ENCODE measurements at regions not wholly inside any gene's neighbourhood (a gene's known extent, or its start where the extent isn't known, plus 50 kb on each side); places are given as distances from the start of the nearest gene placed in this dataset.

DNA sequence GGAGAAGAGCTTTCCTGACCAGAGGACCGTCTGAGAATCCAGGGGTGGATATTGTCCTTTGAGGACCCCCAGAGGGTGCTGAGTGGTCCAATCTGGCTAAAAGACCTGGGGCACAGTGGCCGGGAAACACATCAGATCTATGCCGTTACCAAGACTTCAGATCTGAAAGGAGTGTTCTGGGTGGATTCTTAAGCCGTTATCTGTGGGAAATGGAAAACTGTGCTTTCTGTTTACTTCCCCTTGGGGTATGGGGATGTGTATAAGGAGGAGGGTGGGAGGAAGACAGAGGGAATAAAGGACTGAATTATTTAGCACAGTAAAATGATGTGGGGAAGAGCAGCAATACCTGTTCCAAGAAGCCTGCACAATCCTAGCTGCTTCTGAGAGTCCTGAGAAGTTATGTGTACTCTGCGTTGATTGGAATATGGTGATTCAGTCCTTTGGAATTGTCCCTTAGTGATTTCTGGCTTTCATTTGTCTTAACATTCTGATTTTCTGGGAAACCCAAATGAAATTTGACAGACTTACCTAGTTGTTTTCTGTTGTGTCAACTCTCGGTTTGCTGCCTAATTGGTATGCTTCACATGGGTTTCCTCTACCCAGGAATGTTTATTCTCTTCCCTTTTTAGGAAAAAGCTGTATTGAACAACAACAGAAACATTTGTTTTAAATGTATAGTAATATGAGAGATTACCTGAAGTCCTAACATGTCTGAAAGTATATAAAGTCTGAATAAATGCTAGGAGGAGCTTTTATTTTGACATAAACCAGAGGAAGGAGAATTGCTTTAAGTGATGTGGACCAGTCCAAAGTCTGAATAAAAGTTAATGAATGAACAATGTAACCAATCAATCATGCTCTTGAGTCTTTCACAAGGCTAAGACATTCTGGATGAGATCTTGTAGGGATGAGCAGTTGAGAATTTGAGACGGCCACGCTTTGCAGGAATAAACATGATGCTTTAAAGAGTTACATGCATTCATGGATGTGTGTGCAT, 427.1 kb upstream of the C2CD4B start:
- Histone ChIP-seq H3K4me3 (replicated peaks; ENCODE audit: insufficient read depth, low read length) (no peak overlapping the region), H3K27ac (replicated peaks) (no peak overlapping the region), H3K27me3 (ENCODE audit: insufficient read depth, poor library complexity, severe bottlenecking) (no peaks in the 10 kb centered on the region)
- no peak for TF ChIP-seq GABPA (IDR thresholded peaks at IDR 0.05; ENCODE audit: low read depth)
- TF ChIP-seq REST (IDR thresholded peaks at IDR 0.05; ENCODE audit: insufficient replicate concordance, low read depth): no peak
- no peak for TF ChIP-seq SPI1 (IDR thresholded peaks at IDR 0.05; ENCODE audit: borderline replicate concordance, low read depth)
- TF ChIP-seq, protein P1, sequence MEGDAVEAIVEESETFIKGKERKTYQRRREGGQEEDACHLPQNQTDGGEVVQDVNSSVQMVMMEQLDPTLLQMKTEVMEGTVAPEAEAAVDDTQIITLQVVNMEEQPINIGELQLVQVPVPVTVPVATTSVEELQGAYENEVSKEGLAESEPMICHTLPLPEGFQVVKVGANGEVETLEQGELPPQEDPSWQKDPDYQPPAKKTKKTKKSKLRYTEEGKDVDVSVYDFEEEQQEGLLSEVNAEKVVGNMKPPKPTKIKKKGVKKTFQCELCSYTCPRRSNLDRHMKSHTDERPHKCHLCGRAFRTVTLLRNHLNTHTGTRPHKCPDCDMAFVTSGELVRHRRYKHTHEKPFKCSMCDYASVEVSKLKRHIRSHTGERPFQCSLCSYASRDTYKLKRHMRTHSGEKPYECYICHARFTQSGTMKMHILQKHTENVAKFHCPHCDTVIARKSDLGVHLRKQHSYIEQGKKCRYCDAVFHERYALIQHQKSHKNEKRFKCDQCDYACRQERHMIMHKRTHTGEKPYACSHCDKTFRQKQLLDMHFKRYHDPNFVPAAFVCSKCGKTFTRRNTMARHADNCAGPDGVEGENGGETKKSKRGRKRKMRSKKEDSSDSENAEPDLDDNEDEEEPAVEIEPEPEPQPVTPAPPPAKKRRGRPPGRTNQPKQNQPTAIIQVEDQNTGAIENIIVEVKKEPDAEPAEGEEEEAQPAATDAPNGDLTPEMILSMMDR (IDR thresholded peaks at IDR 0.05; ENCODE audit: insufficient read depth, low read length): no peak
- TF ChIP-seq POLR2AphosphoS5 (IDR thresholded peaks at IDR 0.05; ENCODE audit: low read depth): no peak
- DNase-seq (ENCODE audit: low read depth in 1 of 2, low spot score in 1 of 2): no peak

DNA sequence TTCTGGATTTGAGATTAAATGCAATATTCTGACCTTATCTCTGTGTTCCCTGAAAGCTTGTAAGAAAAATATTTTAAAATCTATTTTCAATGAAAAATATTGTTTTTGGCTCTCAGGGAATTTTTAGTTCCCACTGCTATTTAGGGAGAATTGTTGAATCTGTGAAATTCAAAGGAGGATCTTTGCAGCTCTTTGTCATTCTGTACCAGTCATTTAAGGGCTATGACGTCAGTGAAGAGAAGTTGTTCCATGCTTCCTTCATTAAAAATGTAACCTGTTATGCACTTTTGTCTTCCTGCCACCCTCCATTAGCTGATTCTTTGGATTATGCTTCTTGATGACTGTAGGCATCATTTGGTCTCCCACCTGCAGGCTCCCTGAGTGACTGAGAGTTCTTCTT, 427.8 kb upstream of the C2CD4B start:
- TF ChIP-seq GABPA (IDR thresholded peaks at IDR 0.05; ENCODE audit: low read depth) (no peak), SPI1 (IDR thresholded peaks at IDR 0.05; ENCODE audit: borderline replicate concordance, low read depth) (no peak), POLR2AphosphoS5 (IDR thresholded peaks at IDR 0.05; ENCODE audit: low read depth) (no peak), REST (IDR thresholded peaks at IDR 0.05; ENCODE audit: insufficient replicate concordance, low read depth) (no peak)
- TF ChIP-seq, protein P1 (IDR thresholded peaks at IDR 0.05; ENCODE audit: insufficient read depth, low read length): no peak
- DNase-seq (ENCODE audit: low read depth in 1 of 2, low spot score in 1 of 2): no peak
- H3K4me3 ChIP-seq (replicated peaks; ENCODE audit: insufficient read depth, low read length): no peak overlapping the region
- H3K27ac ChIP-seq (replicated peaks): no peak overlapping the region
- H3K27me3 ChIP-seq (ENCODE audit: insufficient read depth, poor library complexity, severe bottlenecking): no peaks in the 10 kb centered on the region

- H3K27me3 ChIP-seq (ENCODE audit: insufficient read depth, poor library complexity, severe bottlenecking): no peaks in the 10 kb centered on the region
- H3K4me3 ChIP-seq (replicated peaks; ENCODE audit: insufficient read depth, low read length): no peak overlapping the region
- no peak for DNase-seq (ENCODE audit: low read depth in 1 of 2, low spot score in 1 of 2)
- TF ChIP-seq, protein P1 (IDR thresholded peaks at IDR 0.05; ENCODE audit: insufficient read depth, low read length): no peak
- TF ChIP-seq SPI1 (IDR thresholded peaks at IDR 0.05; ENCODE audit: borderline replicate concordance, low read depth): no peak
- no peak for TF ChIP-seq POLR2AphosphoS5 (IDR thresholded peaks at IDR 0.05; ENCODE audit: low read depth)
- no peak for TF ChIP-seq GABPA (IDR thresholded peaks at IDR 0.05; ENCODE audit: low read depth)
- TF ChIP-seq REST (IDR thresholded peaks at IDR 0.05; ENCODE audit: insufficient replicate concordance, low read depth): no peak
- no peak overlapping the region for H3K27ac ChIP-seq (replicated peaks)
Observed at GRCh38 chr15:62593681-62594399, 428.8 kb upstream of the C2CD4B start.
